GM12878 (cell line): ENCODE measurements at regions not wholly inside any gene's neighbourhood (a gene's known extent, or its start where the extent isn't known, plus 50 kb on each side); places are given as distances from the start of the nearest gene placed in this dataset.

Source experiments
- ATAC-seq: fragments of 200-7000 bp; cut with Tn5 transposase; 3 replicates; pipeline ENCODE4 v1.9.1; 2020; ENCODE audit warnings: mild to moderate bottlenecking, moderate library complexity
- BruUV-seq: library from RNA; stranded (reverse); fragments of 400-500 nt; replicated peaks from 2 replicates; lab custom pipeline; 2021; lab: Mats Ljungman, UMichigan
- CTCF ChIA-PET: fragments of 300-600 bp; sonication (Branson Sonifier 250); formaldehyde crosslinking; extraction: SDS; loops from one replicate; lab custom pipeline; 2021; ENCODE audit warnings: inconsistent platforms; lab: Yijun Ruan, JAX
- POLR2A ChIA-PET: fragments of 350-600 bp; formaldehyde crosslinking; extraction: SDS; loops from one replicate; lab custom pipeline; 2021; ENCODE audit warnings: inconsistent platforms; lab: Charles Lee
- RAD21 ChIA-PET: fragments of 300-600 bp; sonication (Branson Sonifier 250); formaldehyde crosslinking; loops from one replicate; lab custom pipeline; 2023; ENCODE audit warnings: antibody characterized with exemption; ENCODE audit not compliant: unreplicated experiment; lab: Charles Lee
- SMC1A ChIA-PET: fragments of 300-600 bp; sonication (Branson Sonifier 250); formaldehyde crosslinking; loops from one replicate; lab custom pipeline; 2023; ENCODE audit not compliant: unreplicated experiment, uncharacterized antibody; lab: Charles Lee
- DNase-seq: peaks from one replicate; pipeline ENCODE4 v3.0.0-alpha.2; 2011; ENCODE audit warnings: low read depth, low spot score
- FAIRE-seq: peaks from 3 replicates; lab custom pipeline; 2011; peaks lifted over from hg19 to GRCh38; lab: Jason Lieb, UNC
- H2AFZ ChIP-seq: 2 replicates; pipeline ENCODE4 v1.6.0; 2011; ENCODE audit warnings: low read depth, low read length, control low read depth; ENCODE audit not compliant: control insufficient read depth
- H3K27ac ChIP-seq: 2 replicates; pipeline ENCODE4 v1.5.1; 2011; ENCODE audit warnings: control low read depth; ENCODE audit not compliant: control insufficient read depth, insufficient read depth
- H3K27me3 ChIP-seq, 2 experiments: replicated peaks in 1 of 2; 2 replicates each; pipeline versions ENCODE4 v1.6.0 to v1.6.1; 2011; ENCODE audit warnings: low read length in 1 of 2; ENCODE audit not compliant: control insufficient read depth in 2 of 2, insufficient read depth in 2 of 2
- H3K36me3 ChIP-seq, 2 experiments: 2 replicates each; pipeline ENCODE4 v1.5.1; 2011; ENCODE audit warnings: low read length in 1 of 2; ENCODE audit not compliant: control insufficient read depth in 2 of 2, insufficient read depth in 2 of 2
- H3K4me1 ChIP-seq: 2 replicates; pipeline ENCODE4 v1.6.1; 2011; ENCODE audit warnings: mild to moderate bottlenecking, low read length, moderate library complexity, mixed read lengths; ENCODE audit not compliant: control insufficient read depth, insufficient read depth
- H3K4me2 ChIP-seq: 2 replicates; pipeline ENCODE4 v1.6.0; 2011; ENCODE audit warnings: control low read depth; ENCODE audit not compliant: control insufficient read depth, insufficient read depth
- H3K4me3 ChIP-seq: fragments of 200-600 bp; sonication (generic); 2 replicates; pipeline ENCODE4 v1.5.1; 2016
- H3K79me2 ChIP-seq: 2 replicates; pipeline ENCODE4 v1.6.0; 2011; ENCODE audit warnings: low read length; ENCODE audit not compliant: control insufficient read depth, insufficient read depth
- H3K9ac ChIP-seq: 2 replicates; pipeline ENCODE4 v1.8.0; 2011; ENCODE audit warnings: low read length, control low read depth, mixed read lengths; ENCODE audit not compliant: control insufficient read depth, insufficient read depth
- H3K9me3 ChIP-seq: replicated peaks from 3 replicates; pipeline ENCODE4 v1.5.1; 2011; ENCODE audit warnings: mild to moderate bottlenecking, low read length; ENCODE audit not compliant: control insufficient read depth, insufficient read depth
- H4K20me1 ChIP-seq: 2 replicates; pipeline ENCODE4 v1.6.0; 2011; ENCODE audit not compliant: control insufficient read depth, insufficient read depth
- CHD4 ChIP-seq: fragments of 200-600 bp; sonication (generic); IDR thresholded peaks from 2 replicates; pipeline ENCODE4 v1.6.1; 2016; ENCODE audit warnings: mild to moderate bottlenecking
- TCF3 ChIP-seq: IDR thresholded peaks from 2 replicates; pipeline ENCODE4 v1.6.1; 2012; ENCODE audit warnings: low read depth, mild to moderate bottlenecking, low read length, borderline replicate concordance; ENCODE audit not compliant: insufficient read depth
- WGBS: methylation state at CpG from one replicate; pipeline ENCODE4 v1.1.6; 2016; ENCODE audit warnings: low lambda C conversion rate; ENCODE audit not compliant: insufficient replicate concordance, insufficient coverage; ENCODE audit errors: missing lambda C conversion rate; 5-methylcytosine and 5-hydroxymethylcytosine counted together
- in situ Hi-C: fragments of 300-500 bp; cut with MboI; formaldehyde crosslinking; loops from 9 replicates; pipeline ENCODE4 v1.14.3; 2018; ENCODE audit warnings: mixed read lengths
- intact Hi-C: fragments of 100-400 bp; cut with micrococcal nuclease; formaldehyde crosslinking; loops from one replicate; pipeline ENCODE4 v1.14.2; 2022; ENCODE audit not compliant: unreplicated experiment
- TF ChIP-seq, protein P1 (sequence below), 3 experiments: IDR thresholded peaks in 2 of 3; conservative IDR thresholded peaks in 1 of 3; 2 replicates each; pipeline ENCODE4 v1.5.1; 2011; ENCODE audit warnings: low read depth in 3 of 3, low read length in 3 of 3, mild to moderate bottlenecking in 3 of 3, control low read depth in 2 of 3, moderate library complexity in 2 of 3, inconsistent platforms in 1 of 3, mixed read lengths in 1 of 3; ENCODE audit not compliant: control insufficient read depth in 2 of 3, insufficient read depth in 1 of 3; ENCODE audit errors: extremely low read depth in 1 of 3
- TF ChIP-seq, protein P2 (sequence below): IDR thresholded peaks from 2 replicates; pipeline ENCODE4 v1.6.1; 2012; ENCODE audit warnings: low read depth, low read length, improper control_type of control experiment
- TF ChIP-seq, protein P3 (sequence below): fragments of 450-650 bp; IDR thresholded peaks from 2 replicates; pipeline ENCODE4 v1.6.1; 2018; ENCODE audit warnings: borderline replicate concordance, mild to moderate bottlenecking; ENCODE audit not compliant: partially characterized antibody

DNA sequence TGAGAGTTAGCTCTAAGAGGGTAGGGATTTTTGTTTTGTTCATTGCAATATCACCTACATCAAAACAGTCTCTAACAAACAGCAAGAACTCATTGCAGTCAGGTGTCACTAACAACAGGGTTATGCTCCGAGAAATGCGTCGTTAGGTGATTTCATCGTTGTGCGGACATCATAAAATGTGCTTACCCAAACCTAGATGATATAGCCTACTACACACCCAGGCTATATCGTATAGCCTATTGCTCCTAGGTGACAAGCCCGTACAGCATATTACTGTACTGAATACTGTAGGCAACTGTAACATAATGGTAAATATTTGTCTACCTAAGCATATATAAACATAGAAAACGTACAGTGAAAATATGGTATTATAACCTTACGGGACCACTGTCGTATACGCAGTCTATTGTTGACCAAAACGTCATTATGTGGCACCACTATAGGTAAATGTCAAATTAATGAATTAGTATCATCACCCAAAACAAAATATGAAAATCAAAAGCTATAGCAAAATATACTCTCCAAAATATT lies 49.9 kb upstream of the TAB2 start:
- ATAC-seq (no peak), DNase-seq (no peak), FAIRE-seq (no peak)
- TF ChIP-seq, protein P1, sequence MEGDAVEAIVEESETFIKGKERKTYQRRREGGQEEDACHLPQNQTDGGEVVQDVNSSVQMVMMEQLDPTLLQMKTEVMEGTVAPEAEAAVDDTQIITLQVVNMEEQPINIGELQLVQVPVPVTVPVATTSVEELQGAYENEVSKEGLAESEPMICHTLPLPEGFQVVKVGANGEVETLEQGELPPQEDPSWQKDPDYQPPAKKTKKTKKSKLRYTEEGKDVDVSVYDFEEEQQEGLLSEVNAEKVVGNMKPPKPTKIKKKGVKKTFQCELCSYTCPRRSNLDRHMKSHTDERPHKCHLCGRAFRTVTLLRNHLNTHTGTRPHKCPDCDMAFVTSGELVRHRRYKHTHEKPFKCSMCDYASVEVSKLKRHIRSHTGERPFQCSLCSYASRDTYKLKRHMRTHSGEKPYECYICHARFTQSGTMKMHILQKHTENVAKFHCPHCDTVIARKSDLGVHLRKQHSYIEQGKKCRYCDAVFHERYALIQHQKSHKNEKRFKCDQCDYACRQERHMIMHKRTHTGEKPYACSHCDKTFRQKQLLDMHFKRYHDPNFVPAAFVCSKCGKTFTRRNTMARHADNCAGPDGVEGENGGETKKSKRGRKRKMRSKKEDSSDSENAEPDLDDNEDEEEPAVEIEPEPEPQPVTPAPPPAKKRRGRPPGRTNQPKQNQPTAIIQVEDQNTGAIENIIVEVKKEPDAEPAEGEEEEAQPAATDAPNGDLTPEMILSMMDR (IDR thresholded peaks at IDR 0.05 in 2 of 3, conservative IDR thresholded peaks at IDR 0.05 in 1 of 3; ENCODE audit: control insufficient read depth in 2 of 3, extremely low read depth in 1 of 3, insufficient read depth in 1 of 3, low read depth in 3 of 3, low read length in 3 of 3) = no peak
- TF ChIP-seq TCF3 (no peak), CHD4 (no peak)
- TF ChIP-seq, protein P2, sequence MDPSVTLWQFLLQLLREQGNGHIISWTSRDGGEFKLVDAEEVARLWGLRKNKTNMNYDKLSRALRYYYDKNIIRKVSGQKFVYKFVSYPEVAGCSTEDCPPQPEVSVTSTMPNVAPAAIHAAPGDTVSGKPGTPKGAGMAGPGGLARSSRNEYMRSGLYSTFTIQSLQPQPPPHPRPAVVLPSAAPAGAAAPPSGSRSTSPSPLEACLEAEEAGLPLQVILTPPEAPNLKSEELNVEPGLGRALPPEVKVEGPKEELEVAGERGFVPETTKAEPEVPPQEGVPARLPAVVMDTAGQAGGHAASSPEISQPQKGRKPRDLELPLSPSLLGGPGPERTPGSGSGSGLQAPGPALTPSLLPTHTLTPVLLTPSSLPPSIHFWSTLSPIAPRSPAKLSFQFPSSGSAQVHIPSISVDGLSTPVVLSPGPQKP = no peak
- TF ChIP-seq, protein P3, sequence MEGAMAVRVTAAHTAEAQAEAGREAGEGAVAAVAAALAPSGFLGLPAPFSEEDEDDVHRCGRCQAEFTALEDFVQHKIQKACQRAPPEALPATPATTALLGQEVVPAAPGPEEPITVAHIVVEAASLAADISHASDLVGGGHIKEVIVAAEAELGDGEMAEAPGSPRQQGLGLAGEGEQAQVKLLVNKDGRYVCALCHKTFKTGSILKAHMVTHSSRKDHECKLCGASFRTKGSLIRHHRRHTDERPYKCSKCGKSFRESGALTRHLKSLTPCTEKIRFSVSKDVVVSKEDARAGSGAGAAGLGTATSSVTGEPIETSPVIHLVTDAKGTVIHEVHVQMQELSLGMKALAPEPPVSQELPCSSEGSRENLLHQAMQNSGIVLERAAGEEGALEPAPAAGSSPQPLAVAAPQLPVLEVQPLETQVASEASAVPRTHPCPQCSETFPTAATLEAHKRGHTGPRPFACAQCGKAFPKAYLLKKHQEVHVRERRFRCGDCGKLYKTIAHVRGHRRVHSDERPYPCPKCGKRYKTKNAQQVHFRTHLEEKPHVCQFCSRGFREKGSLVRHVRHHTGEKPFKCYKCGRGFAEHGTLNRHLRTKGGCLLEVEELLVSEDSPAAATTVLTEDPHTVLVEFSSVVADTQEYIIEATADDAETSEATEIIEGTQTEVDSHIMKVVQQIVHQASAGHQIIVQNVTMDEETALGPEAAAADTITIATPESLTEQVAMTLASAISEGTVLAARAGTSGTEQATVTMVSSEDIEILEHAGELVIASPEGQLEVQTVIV = no peak
- BruUV-seq = no TSS peak
- CTCF ChIA-PET = interaction anchor here (0.7 to 1.3 kb wide), 4 partner anchors 26 to 199 kb away, joined by 3 to 10 read pairs (median 5); no protein-coding TSS in a partner anchor
- no peaks in the 10 kb centered on the region for H3K79me2 ChIP-seq
- H3K9me3 ChIP-seq = no peaks in the 10 kb centered on the region; the same call in 2 of the 3 replicates
- peaks cover 33% of the 10 kb centered on the region for H3K4me1 ChIP-seq
- SMC1A ChIA-PET = interaction anchor here (0.8 to 3.4 kb wide), 30 partner anchors 10 to 239 kb away, joined by 3 to 12 read pairs (median 4); no protein-coding TSS in a partner anchor
- H2AFZ ChIP-seq = no peak overlapping the region
- H3K27ac ChIP-seq = no peak overlapping the region; the same call in 1 of the 2 replicates
- intact Hi-C loops (no loop called here), in situ Hi-C loops (no loop called here)
- POLR2A ChIA-PET = interaction anchor here (0.6 to 1.7 kb wide), 4 partner anchors 15 to 36 kb away, joined by 3 to 4 read pairs (median 3); no protein-coding TSS in a partner anchor
- H3K4me2 ChIP-seq = peak overlapping the region; percentile 89; the same call in 1 of the 2 replicates
- RAD21 ChIA-PET = interaction anchor here (0.6 to 2.0 kb wide), 6 partner anchors 21 to 72 kb away, joined by 3 to 8 read pairs (median 4); no protein-coding TSS in a partner anchor
- no peak overlapping the region for H3K9ac ChIP-seq
- no peak overlapping the region for H3K4me3 ChIP-seq
- 87% methylated on average over 12 of the region's 12 CpGs for WGBS
- no peaks in the 10 kb centered on the region for H4K20me1 ChIP-seq
- H3K36me3 ChIP-seq = no peaks in the 10 kb centered on the region
- no peaks in the 10 kb centered on the region for H3K27me3 ChIP-seq
